Vagina (tissue), 2 donors: ENCODE measurements at regions not wholly inside any gene's neighbourhood (a gene's known extent, or its start where the extent isn't known, plus 50 kb on each side); places are given as distances from the start of the nearest gene placed in this dataset.

Source experiments
- CTCF ChIP-seq, 3 experiments: fragments of 450-650 bp in 2 of 3; fragments of 200-600 bp in 1 of 3; sonication (generic) in 1 of 3; IDR thresholded peaks; one replicate each; pipeline ENCODE4 v1.5.1; 2017 to 2019; ENCODE audit warnings: antibody characterized with exemption in 3 of 3, mild to moderate bottlenecking in 2 of 3, moderate library complexity in 2 of 3
- POLR2A ChIP-seq, 2 donors: fragments of 450-650 bp; IDR thresholded peaks; one replicate each; pipeline ENCODE4 v1.6.1; 2017; ENCODE audit warnings: antibody characterized with exemption in 2 of 2, mild to moderate bottlenecking in 2 of 2, moderate library complexity in 2 of 2
- POLR2AphosphoS5 ChIP-seq, 2 donors: sonication (generic); formaldehyde crosslinking; IDR thresholded peaks; one replicate each; pipeline ENCODE4 v1.9.0; 2017; ENCODE audit warnings: antibody characterized with exemption in 2 of 2, mild to moderate bottlenecking in 2 of 2, low read depth in 1 of 2; ENCODE audit not compliant: insufficient read depth in 1 of 2

DNA sequence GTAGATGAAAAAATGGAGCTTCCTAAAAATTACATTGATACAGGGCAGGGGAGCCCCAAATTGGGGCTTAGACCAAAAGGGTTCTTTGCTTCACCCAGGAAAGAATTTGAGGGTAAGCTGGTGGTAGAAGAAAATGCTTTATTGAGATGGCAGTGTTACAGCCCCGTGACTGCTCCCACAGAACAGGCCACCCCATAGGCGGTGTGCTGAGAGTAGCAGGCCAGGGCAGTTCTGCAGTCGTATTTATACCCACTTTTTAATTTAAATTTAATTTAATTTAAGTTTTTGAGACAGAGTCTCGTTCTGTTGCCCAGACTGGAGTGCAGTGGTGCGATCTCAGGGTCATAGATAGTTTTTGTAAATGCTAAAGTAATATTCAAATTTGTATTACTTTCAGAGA, 265.0 kb downstream of the CDH26 start:
- TF ChIP-seq CTCF (IDR thresholded peaks at IDR 0.05): no peak
- no peak for TF ChIP-seq POLR2A (IDR thresholded peaks at IDR 0.05)
- TF ChIP-seq POLR2AphosphoS5 (IDR thresholded peaks at IDR 0.05; ENCODE audit: insufficient read depth in 1 of 2, low read depth in 1 of 2): no peak
